Activated T-cell treated with anti-CD3 and anti-CD28 coated beads for 4 hours (primary cell): ENCODE measurements at regions not wholly inside any gene's neighbourhood (a gene's known extent, or its start where the extent isn't known, plus 50 kb on each side); places are given as distances from the start of the nearest gene placed in this dataset.

Source experiments
- DNase-seq: peaks from one replicate; pipeline ENCODE4 v3.0.0-alpha.2; 2020

DNA sequence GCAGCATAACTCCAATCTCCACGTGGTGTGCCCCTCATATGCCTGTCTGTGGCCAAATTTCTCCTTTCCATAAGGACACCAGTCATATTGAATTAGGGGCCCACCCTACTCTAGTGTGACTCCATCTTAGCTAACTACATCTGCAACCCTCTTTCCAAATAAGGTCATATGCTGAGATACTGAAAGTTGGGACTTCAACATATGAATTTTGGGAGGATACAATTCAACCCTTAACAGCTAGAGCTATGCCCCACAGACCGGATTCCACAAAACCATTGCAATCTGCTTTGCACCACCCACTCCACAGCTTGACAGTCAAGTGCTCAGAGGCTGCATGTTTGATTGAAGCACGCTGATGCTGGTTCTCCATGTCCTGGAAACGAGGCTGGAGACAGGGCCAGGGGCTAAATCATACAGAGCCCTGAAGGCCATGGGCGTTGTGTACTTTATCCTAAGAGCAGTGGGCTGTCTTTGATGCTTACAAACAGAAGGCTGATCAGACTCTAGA, 122.8 kb downstream of the MTX3 start:
- DNase-seq: no peak

DNA sequence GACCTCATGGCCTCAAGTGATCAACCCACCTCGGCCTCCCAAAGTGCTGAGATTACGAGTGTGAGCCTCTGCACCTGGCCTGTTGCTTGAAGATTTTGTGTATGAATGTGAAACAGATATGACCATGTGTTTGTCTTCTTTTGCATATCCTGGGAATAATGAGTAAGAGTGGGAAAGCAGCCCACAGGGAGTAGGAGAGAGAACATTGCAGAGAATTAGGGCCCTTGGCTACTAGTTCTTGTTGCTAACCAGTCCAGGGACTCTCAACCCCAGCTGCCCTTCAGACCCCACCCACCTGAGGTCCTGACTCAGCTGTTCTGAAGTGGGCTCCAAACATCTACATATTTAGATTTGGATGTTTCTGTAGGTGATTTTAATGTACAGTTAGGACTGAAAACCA, 125.5 kb downstream of the MTX3 start:
- DNase-seq: no peak

DNA sequence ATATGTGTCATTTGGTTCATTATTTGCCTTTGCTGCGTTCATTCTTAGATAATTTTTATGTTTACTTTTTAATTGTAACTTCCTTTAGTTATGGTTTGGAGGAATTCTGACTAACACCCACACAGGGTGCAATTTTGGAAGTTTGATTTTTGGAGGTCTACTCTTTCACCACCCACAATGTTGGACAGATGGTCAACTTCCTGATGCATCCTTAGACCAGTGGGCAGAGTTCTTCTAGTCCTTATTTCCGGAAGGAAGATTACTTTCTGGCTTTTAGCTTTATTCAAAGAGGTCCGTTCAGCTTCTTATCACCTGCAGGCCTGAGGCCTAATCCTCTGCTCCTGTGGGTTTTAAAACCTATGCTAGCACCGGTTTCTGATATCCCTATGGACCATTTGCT, 126.7 kb downstream of the MTX3 start:
- DNase-seq: no peak

DNA sequence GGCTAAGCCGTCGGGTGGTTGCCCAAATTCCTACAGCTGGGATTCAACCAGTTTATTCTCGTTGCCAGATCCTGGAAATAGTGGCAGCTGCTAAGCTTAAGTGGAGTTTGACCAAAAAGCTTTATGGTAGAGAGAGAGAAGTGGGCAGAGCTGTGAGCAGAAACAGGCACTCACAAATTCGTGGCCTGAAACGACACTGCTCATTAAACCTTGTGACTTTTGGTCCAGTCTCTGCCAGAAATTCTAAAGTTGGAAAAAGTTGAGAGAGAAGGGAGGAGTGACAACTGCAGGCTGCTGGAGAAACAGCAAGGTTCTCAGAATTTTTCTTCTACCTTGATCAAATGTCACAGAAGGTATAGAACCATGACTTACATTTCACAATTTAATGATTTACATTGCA, 131.5 kb downstream of the MTX3 start:
- no peak for DNase-seq

DNA sequence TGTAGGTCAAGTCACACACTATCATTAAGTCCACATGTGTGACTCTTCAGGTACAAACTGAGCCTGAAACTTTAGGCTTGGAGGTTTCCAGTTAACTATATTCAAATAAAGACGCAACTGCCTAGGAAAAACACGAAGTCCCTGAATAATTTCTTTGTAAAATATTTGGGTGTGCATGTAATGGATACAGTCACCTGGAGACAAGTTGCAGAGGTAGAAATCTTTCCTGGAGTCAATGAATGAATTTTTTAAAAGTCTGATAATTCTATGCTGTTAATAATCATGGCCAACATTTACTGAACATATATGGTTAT, 132.7 kb downstream of the MTX3 start:
- no peak for DNase-seq

DNA sequence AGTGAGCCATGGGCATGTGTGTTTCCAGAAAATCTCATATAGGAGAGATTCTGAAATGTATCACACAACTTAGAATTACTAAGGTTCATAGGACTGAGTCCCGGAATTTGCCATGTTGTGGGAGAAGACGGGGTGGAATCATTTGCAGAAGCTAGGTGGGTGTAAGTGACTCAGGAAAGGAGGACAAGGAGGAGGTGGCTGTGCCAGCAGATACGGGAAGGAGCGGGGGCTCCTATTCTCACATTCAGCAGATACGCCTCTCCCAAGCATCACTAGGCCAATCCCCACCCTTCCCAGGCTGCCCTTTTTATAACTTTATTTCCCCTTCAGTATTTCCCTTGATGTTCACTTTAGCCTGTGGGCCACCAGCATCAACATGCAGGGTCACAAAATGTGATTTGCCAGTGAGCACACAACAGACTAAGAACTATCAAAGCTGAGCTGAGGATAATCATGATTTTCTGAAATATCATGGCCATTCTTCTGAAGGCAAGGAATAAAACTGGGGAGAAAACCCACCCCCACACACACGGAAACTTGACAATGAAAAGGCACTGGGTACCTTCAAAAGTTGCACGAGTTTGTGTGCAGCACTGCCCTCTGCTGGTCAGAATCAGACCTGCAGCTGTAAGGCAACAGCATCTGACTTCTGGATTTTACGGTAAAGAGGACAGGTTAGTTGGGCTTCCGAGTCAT, 133.2 kb downstream of the MTX3 start:
- peak; percentile 81 for DNase-seq

DNA sequence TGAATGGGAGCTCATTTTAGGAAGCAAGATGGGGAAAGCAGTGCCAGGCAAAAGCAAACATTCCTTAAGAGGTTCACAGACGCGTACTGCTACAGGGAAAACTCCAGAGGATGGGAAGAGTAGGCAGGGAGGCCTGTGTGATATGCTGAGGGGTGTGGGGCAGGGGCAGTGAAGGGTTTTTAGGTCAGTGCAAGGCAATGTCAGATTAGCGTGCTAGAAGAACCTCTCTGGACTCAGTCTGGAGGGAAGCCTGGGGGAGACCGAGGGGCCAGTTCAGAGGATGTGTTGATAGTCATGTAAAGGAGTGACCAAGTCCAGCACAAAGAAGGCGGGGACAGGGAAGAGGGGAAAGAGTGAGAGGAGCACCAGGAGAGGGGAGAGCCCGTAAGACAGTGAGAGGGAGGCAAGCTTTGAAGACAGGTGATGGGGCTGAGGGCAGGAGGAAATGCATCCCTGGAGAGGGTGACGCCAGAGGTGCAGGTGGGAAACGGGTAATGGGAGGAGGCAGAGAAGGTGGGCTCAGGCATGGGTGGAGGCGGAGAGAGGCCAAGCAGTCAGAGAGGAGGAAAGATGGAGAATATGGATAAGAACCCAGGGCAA, 134.5 kb downstream of the MTX3 start:
- no peak for DNase-seq

DNA sequence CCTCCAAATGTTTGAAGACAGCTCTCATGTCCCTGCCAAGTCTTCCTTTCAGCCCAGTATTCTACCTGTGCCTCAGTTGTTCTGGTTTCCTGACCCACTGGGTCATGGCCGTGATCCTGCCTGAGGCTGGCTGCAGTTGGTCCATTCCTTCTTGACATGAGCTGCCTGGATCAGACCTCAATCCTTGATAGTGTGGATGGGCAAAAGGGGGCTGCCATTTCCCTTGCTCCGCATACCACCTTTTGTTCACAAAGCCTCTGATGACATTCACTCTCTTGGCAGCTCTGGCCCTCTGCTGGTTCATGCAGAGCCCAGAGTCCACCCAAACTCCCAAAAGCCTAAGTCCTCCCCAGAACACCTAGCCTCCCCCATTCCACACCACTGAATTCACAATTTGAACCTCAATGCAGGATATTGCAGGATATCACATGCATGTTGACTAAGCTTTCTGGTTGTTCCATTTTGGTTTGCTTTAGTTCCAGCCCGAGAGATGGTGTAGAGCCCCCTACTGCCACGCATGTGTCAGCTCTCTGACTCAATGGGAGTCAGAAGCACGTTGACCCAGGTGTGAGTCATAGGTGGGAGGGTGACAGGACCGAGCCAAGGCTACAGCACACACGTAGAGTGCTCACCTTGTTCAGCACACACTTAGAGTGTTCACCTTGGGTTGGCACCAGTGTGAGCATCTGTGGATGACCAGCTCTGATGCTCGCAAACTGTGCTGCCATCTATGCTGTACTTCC, 137.2 kb downstream of the MTX3 start:
- DNase-seq: no peak

DNA sequence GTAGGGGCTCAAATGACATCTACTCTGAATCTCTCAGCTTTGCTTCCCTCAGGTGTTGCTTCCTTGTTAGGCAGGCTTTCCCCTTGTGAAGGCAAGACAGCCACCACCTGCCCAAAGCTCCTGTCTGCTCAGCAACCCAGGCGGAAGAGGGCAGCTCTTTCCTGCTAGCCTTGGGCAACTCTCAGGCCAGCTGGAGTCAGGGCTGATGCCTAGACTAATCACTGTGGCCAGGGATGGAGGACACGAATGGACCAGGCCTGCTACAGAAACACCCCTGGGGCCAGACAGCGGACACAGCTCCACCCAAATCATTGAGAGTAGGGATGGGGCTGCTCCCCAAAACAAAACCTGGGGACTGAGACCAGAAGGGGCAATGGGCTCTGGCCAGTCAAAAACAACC, 138.0 kb downstream of the MTX3 start:
- no peak for DNase-seq

DNA sequence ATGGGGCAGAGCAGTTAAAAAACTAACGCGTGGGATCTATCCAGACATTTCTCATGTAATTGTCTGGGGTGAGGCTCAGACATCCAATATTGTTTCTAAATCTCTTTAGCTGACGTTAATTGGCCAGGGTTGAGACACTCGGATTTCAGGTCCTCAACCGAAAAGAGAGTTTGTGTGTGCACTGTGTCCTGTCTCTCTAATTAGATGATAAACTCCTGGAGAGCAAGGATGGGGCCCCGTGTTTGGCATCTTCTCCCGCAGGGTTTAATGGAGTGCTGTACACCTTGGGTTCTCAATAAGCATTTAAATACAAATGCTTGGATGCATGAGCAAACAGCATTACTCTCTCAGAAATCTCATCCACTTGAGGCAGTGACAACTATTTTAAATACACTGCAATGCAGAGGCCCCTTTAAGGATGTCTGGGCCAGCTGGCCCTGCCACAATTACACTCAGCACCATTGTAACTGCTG, 139.6 kb downstream of the MTX3 start:
- DNase-seq: no peak

DNA sequence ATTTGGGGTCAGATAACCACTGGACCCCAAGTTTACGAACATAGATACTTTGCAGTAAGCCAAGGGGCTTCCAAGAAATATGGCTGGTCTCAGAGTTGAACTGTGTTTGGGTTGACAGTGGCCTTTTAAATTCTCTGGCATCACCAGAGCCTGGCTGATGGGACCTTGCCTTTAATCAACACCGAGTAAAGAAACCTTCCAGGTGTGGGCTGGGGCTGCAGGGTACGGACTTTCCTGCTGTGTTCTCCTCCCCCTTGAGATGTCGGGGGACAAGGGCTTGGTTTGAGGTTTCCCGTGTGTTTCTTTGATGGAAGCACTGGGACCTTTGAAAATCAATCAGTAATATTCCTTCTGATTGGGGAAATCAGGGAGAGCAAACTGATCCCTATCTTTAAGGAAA, 140.1 kb downstream of the MTX3 start:
- DNase-seq: no peak

DNA sequence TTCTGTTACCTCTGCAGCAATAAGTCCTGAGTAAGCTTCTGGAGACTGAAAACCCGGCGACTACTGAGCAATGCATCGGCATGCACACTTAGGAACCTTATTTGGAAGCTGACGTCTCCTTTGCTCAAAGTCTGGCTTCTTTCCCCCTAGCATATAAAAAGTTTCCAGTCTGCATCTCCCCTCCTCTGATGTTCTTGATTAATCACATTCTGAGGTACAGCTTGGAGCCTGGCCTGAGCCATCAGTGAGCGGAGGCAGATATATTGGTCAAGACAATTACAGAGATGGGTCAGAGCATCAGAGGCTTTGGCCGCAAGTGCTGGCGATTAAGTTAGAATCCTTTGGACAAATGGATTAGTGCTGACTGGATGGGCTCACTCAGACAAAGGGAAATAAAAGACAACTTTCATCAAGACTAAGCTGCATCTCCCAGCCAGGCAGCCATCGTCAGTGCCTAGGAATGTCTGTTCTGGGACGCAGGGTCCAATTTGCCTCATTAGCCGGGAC, 140.7 kb downstream of the MTX3 start:
- no peak for DNase-seq

DNA sequence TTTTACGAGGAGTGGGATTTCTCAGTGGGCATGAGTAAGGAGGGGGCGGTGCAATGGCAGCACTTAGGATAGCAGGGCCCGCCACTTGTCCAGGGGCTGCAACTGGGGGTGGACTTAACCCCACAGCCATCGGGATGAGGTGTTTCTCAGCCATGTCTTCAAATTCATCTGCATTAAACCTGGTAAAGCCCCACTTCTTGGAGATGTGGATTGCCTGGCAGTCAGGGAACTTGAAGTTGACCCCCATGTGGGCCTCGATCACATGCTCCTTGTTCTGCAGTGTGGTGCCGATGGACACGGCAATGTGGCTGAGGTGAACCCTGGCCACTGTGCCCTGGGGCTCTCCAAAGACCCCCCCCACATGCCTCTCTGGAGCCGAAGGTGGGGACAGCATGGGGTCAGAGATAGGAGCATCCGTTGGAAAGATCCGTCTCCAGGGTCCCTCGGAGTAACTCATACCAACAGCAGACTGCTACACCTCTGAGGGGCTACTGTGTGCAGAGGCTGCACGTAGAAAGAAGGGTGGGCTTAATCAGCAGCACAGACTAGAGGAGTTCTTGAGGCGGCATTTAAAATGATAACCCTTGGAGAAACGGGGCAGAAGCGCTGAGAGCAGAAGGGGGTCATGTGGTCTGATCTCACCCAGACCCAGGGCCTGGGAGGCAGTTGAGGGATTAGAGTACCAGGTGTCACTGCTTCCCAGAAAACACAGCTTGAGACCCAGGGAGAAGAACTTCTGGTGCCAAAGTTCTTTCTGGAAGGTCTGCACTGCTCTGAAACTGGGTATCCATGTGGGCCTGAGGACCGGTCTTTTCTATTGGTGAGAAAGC, 141.4 kb downstream of the MTX3 start:
- no peak for DNase-seq
